IPS-NIHi7 (cell line): ENCODE measurements at regions not wholly inside any gene's neighbourhood (a gene's known extent, or its start where the extent isn't known, plus 50 kb on each side); places are given as distances from the start of the nearest gene placed in this dataset.
"Not testable (repeated sequence)": the region's sequence is repeated elsewhere in the genome, so short reads cannot be mapped to it uniquely, and the experiment has no call there.

Experiments used
- DNase-seq: peaks from one replicate; pipeline ENCODE4 v3.0.0; 2012; ENCODE audit warnings: mixed read lengths; ENCODE audit errors: extremely low spot score

DNA sequence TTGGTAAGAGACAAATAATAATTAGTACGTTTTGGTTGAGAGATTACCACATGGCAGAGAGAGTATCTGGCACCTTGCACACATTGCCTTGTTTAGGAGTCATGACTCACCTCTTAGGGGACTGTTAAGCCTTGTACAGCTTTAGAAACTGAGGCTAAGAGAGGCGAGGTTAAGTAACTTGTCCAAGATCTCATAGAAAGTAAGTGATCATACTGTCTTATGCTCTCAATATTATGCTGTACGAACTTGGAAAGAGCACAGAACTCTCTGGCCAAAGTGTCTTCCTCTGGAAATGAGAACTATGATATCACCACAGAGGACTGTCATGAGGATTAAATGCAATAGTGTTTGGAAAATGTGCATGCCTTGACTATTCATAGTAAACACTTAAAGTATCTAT lies 249.0 kb downstream of the UTRN start:
- no peak for DNase-seq

DNA sequence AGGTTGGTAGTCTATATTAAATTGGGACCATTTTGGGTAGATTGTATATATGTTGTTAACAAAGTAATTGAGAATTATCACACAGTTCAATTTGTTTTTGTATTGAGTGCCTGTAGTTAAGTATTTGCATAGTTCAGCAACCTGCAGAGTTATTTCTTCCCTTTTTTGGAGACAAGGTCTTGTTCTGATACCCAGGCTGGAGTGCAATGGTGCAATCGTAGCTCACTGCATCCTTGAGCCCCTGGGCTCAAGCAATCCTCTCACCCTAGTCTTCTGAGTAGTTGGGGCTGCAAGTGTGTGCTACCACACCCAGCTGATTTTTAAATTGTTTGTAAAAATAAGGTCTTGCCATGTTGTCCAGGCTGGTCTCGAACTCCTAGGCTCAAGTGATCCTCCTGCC lies 250.5 kb downstream of the UTRN start:
- DNase-seq, result no peak

DNA sequence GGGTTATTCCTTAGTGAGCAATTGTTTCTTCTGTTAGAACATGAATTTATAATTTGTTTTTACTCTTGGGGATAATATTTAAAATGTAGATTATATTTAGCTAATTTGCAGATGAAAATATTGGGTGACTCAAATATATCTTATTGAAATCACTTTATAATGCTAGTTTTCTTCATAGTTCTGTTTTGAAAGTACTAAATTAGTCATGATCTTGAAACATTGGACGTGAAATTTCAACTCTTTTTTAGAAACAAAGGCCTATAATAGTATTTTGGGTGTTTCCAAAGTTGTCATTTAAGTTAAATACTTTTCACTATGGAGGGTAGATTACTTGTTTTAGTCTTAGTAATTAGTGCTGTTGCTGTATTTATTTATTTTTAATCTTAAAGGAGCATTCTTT lies 250.9 kb downstream of the UTRN start:
- no peak for DNase-seq

DNA sequence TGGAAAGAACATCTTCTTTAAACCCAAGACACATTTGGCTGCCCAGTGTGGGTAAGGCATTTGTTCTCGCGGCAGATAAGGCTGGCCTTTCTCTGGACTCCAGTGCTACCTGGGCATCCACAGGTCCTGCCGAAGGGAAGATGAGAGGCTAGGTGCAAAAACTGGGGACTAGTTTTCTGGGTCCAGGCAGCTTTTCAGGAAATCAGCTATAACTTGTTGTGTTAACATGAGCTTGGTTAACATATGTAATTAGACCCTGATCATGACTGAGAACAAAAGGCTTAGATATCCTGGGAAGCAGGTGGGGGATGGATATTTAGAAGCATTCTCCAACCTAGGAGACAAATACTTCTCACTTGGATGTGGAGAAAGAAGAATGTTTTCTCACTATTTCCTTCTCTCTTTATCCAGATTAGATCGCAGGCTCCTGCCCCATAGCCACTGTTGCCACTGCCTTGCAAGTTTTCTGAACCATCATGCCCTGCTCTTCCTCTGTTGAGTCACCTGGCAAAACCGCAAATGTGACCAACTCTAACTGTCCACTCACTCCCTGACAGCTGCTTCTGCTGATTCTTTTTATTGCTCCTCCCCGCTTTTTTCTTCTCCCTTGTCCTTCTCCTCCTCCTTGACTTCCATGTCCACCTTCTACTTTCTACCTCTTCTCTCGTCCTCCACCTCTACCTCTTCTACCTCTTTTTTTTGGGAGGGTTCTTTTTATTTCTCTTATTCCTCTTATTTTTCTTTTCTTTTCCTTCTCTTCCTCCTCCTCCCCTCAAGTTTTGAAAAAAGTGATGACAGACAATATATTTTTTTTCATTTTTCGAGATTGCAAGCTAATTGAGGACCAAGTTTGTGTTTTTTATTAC lies 258.1 kb downstream of the UTRN start:
- no peak for DNase-seq

DNA sequence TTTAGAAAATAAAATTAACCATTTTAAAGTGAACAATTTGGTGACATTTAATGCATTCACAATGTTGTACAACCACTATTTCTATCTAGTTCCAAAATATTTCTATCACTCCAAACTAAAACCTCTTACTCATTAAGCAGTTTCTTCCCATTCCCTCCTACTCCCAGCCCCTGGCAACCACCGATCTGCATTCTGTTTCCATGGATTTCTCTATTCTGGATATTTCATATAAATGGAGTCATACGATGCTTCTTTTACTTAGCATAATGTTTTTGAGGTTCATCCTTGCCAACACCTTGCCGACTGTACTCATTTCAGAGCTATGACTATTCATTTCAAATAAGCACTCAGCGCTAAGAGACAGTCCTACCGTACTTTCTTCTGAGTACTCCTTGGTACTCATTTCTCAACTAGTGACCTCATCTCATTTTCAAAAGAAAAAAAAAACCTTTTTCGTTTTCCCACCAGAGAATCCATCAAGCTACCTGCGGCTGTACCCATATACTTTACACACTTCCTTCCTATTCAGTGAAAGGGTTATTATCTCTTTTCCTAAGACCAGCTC lies 259.2 kb downstream of the UTRN start:
- no peak for DNase-seq

DNA sequence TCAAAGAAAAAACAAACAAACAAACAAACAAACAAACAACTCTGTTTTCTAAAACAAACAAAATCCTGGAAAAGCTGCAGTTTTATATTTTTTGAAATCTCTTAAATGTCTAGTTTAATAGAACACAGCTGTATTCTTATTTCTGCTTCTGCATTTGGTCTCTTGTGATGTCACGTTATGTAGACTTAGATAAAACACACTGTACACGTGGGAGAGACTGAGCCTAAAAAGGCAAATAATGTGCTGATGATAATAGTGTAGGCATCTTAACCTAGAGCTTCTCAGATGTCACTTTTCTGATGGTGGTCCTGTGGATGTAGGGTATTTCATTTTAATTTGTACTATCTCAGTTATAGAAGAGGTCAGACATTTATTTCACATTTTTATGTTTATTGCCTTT lies 261.7 kb downstream of the UTRN start:
- no peak for DNase-seq

DNA sequence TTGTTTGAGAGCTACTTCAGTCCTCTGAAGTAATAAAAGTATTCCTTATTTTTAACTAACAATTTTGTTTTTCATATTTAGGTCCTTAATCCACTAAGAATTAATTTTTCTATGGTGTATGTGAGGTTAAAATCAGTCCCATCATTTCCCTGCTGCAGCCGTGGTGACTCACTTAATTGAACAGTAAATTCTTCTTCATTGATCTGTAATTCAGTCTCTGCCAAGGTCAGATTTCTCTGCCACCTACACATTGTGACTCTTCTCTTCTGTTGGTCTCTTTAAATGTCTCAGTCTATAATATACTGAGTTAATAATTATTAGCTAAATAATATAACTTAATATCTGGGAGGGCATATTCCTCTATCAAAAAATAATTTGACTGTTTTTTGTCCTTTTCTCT lies 262.3 kb downstream of the UTRN start:
- DNase-seq, result no peak

DNA sequence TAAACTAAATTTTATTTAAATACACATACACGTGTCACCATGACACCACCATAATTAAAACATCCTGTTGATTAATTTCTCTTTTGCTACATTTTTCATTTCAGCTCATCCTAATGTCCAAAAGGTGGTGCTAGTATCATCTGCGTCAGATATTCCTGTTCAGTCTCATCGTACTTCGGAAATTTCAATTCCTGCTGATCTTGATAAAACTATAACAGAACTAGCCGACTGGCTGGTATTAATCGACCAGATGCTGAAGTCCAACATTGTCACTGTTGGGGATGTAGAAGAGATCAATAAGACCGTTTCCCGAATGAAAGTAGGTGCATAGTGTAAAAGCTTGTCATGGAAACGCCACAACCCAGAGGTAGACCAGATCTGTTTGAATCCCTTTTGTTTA lies 263.4 kb downstream of the UTRN start:
- DNase-seq, result no peak

DNA sequence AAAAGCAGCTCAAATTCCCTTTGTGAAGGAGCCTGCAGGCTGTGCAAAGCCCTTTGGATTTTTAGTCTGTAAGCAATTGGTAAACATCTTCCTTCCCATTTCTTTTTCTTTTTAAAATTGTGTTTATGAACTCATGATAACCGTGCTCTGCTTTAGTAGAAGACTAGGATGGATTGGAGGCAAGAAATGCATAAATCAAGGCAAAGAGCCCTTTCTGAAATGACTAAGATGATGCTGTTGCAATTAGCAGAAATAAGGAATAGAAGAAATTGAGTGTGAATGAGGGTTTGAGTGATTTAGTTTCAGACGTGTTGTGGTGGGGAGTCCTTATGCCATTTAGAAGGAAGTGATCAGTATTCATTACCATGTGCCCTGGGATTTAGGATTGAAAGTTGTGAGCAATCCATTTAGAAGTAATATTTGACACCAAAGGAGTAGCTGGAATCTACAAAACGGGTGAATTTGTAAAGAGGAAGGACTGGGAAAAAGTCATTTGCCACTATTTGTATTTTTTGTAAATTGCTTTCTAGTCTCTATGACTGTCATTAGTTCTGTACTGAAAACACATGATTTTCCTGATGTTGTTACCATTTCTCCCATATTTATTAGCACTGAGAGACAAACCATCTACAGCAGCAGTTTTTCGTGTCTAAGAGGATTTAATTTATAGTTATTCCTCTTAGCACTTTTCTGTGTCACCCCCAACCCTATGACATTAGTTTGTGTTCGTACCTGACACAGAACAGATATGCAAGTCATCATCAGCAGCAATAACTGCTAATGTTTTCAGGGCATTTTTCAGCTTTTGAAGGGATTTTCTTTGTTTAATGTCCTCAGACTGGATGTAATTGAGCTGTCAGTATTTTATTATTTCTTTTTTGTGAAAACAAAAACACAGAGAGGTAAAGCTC lies 265.0 kb downstream of the UTRN start:
- no peak for DNase-seq

DNA sequence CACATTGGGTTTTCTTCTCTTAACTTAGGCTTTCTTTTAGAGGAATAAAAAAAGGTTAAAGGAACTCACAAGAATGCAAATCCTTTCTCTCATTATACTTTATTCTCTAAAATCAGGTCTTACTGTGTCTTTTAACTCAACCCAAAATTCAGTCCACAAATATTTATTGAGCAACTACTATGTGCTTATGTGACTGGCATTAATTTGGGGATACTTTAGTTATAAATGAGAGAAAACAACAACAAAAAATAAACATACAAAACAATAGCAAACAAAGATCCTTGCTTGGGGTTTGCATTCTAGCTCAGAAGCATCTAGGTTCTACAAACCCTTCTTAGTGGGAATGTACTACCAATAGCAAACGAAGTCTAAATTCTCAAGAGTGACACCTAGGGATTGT lies 266.2 kb downstream of the UTRN start:
- no peak for DNase-seq

DNA sequence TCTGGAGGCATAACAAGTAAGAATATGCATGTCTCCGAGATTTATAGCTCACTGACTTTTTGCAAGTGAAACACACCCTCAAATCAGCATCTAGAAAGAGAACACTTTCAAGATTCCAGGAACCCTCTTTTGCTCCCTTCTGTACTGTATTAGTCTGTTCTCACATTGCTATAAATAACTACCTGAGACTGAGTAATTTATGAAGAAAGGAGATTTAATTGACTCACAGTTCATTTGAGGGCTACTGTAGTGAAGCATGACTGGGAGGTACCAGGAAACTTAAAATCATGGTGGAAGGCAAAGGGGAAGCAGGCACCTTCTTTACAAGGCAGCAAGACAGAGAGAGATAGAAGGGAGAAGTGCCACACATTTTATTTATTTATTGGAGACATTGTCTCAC lies 269.9 kb downstream of the UTRN start:
- no peak for DNase-seq

DNA sequence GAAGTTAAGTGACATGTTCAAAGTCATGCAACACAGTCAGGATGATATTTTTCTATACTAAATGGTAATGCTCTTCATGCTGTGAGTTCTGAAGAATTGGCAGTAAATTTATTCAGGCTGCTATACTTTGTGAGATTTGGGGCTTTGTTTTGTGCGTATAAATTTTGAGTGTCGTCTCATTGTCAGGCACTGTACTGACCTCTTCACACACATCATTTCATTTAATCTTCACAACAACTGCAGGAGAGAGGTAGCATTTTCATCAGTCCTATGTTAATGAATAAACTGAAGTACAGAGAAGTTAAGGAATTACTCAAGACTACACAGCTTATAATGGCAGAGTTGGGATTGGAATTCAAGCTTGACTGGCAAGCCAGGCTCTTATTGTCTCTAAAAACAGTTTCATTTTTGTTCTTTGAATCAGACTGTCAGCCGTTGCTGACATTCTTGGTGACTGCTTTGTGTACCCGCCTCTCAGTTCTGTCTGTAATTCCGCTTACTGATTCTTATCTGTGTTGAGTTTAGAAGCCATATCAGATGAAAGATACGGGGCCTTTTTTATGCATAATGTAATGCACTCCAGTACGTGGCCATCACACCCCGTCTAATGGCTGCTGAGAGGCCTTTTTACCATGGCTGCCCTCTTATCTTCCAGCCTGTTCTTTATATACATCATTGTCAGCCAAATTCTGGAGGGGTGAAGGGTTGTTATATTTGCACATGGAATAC lies 274.9 kb downstream of the UTRN start:
- no peak for DNase-seq

DNA sequence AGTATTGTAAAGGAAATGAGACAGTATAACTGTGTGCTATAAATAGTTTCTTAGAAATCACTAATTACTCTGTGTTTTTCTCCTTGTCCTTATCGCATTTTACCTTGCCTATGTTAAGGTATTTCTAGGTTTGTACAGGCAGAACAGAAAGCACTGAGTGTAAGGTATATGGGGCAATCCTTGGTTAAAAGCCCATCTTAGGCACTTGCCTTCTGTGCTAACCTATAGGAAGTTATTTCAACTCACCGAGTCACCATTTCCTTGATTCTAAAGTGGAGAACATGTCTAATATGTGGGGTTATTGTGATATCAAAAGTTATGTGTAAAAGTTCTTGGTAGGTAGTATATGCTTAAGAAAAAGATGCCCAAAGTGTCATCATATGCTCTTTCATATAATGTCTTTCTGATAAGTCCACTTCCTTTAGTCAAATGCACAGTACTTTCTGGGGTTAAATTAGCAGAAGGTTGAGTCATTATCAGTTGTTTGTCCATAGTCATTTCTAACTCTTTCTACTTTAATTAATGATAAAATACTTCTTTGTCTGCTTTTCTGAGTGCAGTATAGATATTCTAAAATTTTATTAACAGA lies 276.4 kb downstream of the UTRN start:
- DNase-seq, result no peak

DNA sequence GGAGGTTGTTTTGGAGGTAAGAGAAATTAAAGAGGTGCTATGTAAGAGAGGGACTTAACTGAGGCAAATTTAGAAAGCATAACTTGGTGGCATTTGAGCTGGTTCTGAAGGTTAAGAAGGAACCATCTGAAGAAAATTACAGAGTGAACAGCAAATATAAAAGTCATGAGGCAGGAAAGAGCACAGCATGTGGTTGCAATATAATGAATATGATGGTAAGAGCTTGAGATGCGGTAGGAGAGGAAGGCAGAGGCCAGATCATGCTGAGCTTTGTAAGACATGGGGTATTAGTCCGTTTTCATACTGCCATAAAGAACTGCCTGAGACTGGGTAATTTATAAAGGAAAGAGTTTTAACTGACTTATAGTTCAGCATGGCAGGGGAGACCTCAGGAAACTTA lies 279.1 kb downstream of the UTRN start:
- DNase-seq, result no peak

DNA sequence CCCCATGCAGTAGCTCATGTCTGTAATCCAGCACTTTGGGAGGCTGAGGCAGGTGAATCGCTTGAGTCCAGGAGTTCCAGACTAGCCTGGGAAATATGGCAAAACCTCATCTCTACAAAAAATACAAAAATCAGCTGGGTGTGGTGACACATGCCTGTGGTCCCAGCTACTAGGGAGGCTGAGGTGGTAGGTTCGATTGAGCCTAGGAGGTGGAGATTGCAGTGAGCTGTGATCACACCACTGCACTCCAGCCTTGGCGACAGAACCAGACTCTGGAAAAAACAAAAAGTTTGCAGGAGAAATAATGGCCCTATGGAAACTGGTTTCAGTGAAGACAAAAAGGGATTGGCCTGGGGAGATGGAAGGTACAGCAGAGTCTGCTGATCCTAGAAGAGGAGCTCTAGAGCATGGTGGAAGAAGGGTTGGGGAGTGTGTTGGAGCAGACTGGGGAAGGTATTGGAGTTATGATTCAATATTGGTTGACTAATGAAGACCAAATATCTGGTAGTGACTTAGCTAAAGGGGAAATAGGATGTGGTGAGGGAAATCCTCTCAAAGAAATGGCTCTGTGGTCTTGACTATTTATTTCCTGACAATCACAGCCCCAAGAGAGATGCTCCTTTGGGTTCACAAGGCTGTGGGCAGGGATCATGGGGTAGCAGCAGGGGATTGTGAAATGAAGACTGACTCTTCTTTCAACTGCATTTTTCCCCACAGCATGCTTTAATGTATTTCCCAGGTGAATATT lies 281.9 kb downstream of the UTRN start:
- DNase-seq, result no peak

DNA sequence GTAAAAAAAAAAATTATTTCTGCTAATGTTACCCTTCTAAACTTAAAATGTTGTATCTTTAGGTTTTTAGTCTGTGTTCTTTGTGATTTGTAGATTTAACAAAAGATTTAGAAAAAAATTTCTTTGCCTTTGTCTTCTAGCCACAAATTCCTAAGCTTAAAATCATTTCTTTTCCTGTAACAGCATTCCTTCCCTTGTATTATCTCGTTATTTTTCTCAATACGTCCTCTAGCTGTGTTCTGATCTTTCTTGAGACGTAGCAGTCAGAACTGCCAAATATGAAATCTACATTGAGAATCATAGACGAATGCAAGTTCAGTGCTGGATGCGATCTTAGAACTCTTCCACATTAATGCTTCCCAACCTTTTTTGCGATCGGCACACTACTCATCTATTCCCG lies 283.1 kb downstream of the UTRN start:
- DNase-seq, result no peak

DNA sequence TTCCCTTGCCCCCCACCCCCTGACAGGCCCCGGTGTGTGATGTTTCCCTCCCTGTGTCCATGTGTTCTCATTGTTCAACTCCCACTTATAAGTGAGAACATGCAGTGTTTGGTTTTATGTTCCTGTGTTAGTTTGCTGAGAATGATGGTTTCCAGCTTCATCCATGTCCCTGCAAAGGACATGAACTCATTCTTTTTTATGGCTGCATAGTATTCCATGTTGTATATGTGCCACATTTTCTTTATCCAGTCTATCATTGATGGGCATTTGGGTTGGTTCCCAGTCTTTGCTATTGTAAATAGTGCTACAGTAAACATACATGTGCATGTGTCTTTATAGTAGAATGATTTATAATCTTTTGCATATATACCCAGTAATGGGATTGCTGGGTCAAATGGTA lies 287.4 kb downstream of the UTRN start:
- not testable (repeated sequence) for DNase-seq

DNA sequence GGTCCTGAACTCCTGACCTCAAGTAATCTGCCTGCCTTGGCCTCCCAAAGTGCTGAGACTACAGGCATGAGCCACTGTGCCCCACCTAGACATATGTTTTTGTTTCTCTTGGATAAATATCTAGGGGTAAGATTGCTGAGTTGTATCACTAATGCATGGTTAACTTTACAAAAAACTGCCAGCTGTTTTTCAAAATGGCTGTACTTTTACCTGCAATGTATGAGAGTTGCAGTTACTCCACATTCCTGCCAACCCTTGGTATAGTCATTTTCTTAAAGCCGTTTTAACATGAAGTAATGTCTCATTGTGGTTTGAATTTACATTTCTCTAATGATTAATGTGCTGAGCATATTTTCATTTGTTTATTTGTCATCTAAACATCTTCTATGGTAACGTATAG lies 289.7 kb downstream of the UTRN start:
- no peak for DNase-seq

DNA sequence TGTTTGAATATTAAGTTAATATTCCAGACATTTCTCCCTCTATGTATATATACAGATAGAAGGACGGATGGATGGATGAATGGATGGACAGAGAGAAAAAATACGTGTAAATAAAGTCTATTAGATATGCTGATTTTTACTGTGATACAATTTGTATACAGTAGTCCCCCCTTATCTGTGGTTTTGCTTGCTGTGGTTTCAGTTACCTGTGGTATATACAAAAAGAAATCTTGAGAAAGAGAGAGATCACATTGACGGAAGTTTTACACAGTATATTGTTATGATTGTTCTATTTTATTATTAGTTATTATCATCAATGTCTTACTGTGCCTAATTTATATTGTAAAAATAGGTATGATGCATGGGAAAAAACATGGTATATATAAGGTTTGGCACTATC lies 290.2 kb downstream of the UTRN start:
- DNase-seq, result no peak

DNA sequence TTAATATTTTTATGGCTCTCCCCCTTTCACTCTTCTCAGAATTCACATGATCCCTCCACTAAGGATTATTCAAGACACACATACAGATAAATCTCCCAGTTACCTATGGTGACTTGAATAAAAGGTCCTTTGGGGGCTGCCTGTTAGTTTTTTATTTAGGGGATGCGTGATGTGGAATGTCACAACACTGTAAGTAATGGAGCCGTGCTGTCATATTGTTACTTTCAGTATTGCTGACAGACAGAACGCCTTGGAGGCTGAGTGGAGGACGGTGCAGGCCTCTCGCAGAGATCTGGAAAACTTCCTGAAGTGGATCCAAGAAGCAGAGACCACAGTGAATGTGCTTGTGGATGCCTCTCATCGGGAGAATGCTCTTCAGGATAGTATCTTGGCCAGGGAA lies 291.7 kb downstream of the UTRN start:
- no peak for DNase-seq
